ENCODE measurements at regions not wholly inside any gene's neighbourhood (a gene's known extent, or its start where the extent isn't known, plus 50 kb on each side); places are given as distances from the start of the nearest gene placed in this dataset.

GRCh38 chr12:111067498-111067897, 147.1 kb upstream of the MYL2 start:
- DNase-seq (ENCODE audit: low spot score) (no peak), ATAC-seq (no peak)
- peaks cover 24% of the 10 kb centered on the region for H3K4me1 Mint-ChIP-seq
- CTCF ChIA-PET = no interaction called here
- POLR2A ChIA-PET = no interaction called here
- H3K36me3 Mint-ChIP-seq = no peaks in the 10 kb centered on the region
- H3K4me3 Mint-ChIP-seq = no peak overlapping the region
- TF ChIP-seq ARID4B (CRISPR knock-in tag; IDR thresholded peaks at IDR 0.05; ENCODE audit: borderline replicate concordance) = no peak
- TF ChIP-seq, protein P1, sequence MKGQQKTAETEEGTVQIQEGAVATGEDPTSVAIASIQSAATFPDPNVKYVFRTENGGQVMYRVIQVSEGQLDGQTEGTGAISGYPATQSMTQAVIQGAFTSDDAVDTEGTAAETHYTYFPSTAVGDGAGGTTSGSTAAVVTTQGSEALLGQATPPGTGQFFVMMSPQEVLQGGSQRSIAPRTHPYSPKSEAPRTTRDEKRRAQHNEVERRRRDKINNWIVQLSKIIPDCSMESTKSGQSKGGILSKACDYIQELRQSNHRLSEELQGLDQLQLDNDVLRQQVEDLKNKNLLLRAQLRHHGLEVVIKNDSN (CRISPR knock-in tag; IDR thresholded peaks at IDR 0.05) = no peak
- TF ChIP-seq ETV6 (CRISPR knock-in tag; IDR thresholded peaks at IDR 0.05) = no peak
- no peak for TF ChIP-seq CTCF (IDR thresholded peaks at IDR 0.05)
- no peak for TF ChIP-seq GRHL2 (CRISPR knock-in tag; IDR thresholded peaks at IDR 0.05; ENCODE audit: insufficient replicate concordance, severe bottlenecking)
- no peak for TF ChIP-seq KAT7 (CRISPR knock-in tag; IDR thresholded peaks at IDR 0.05; ENCODE audit: borderline replicate concordance)
- TF ChIP-seq GABPB1 (CRISPR knock-in tag; IDR thresholded peaks at IDR 0.05) = no peak
- no peak for TF ChIP-seq ATF6 (CRISPR knock-in tag; IDR thresholded peaks at IDR 0.05)
- TF ChIP-seq, protein P2, sequence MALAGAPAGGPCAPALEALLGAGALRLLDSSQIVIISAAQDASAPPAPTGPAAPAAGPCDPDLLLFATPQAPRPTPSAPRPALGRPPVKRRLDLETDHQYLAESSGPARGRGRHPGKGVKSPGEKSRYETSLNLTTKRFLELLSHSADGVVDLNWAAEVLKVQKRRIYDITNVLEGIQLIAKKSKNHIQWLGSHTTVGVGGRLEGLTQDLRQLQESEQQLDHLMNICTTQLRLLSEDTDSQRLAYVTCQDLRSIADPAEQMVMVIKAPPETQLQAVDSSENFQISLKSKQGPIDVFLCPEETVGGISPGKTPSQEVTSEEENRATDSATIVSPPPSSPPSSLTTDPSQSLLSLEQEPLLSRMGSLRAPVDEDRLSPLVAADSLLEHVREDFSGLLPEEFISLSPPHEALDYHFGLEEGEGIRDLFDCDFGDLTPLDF (CRISPR knock-in tag; IDR thresholded peaks at IDR 0.05) = no peak
- no peak for TF ChIP-seq SMAD4 (CRISPR knock-in tag; IDR thresholded peaks at IDR 0.05)
- TF ChIP-seq, protein P3, sequence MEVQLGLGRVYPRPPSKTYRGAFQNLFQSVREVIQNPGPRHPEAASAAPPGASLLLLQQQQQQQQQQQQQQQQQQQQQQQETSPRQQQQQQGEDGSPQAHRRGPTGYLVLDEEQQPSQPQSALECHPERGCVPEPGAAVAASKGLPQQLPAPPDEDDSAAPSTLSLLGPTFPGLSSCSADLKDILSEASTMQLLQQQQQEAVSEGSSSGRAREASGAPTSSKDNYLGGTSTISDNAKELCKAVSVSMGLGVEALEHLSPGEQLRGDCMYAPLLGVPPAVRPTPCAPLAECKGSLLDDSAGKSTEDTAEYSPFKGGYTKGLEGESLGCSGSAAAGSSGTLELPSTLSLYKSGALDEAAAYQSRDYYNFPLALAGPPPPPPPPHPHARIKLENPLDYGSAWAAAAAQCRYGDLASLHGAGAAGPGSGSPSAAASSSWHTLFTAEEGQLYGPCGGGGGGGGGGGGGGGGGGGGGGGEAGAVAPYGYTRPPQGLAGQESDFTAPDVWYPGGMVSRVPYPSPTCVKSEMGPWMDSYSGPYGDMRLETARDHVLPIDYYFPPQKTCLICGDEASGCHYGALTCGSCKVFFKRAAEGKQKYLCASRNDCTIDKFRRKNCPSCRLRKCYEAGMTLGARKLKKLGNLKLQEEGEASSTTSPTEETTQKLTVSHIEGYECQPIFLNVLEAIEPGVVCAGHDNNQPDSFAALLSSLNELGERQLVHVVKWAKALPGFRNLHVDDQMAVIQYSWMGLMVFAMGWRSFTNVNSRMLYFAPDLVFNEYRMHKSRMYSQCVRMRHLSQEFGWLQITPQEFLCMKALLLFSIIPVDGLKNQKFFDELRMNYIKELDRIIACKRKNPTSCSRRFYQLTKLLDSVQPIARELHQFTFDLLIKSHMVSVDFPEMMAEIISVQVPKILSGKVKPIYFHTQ (CRISPR knock-in tag; IDR thresholded peaks at IDR 0.05) = no peak
- no peak for TF ChIP-seq PREB (CRISPR knock-in tag; IDR thresholded peaks at IDR 0.05; ENCODE audit: borderline replicate concordance)
- no peak for TF ChIP-seq MXD4 (CRISPR knock-in tag; IDR thresholded peaks at IDR 0.05; ENCODE audit: borderline replicate concordance)
- TF ChIP-seq RELA (CRISPR knock-in tag; IDR thresholded peaks at IDR 0.05; ENCODE audit: borderline replicate concordance) = no peak
- no peak overlapping the region for H3K27ac Mint-ChIP-seq
- no peaks in the 10 kb centered on the region for H3K27me3 Mint-ChIP-seq (ENCODE audit: low read depth)
- no peaks in the 10 kb centered on the region for H3K9me3 Mint-ChIP-seq
